ENCODE measurements at regions not wholly inside any gene's neighbourhood (a gene's known extent, or its start where the extent isn't known, plus 50 kb on each side); places are given as distances from the start of the nearest gene placed in this dataset.
A peak's percentile ranks its signal among the peaks of the same experiment; 100 is the strongest.

- H3K27me3 ChIP-seq (ENCODE audit: insufficient read depth, low read length), result no peaks in the 10 kb centered on the region
Observed at GRCh38 chr18:44119607-44120006, 561.1 kb upstream of the SETBP1 start.

GRCh38 chr18:44123743-44124142, 556.9 kb upstream of the SETBP1 start:
- no peaks in the 10 kb centered on the region for H3K9me3 ChIP-seq (ENCODE audit: insufficient read depth, low read depth, low read length)
- no peaks in the 10 kb centered on the region for H3K36me3 Mint-ChIP-seq (ENCODE audit: low read depth, unreplicated experiment)
- H3K27ac Mint-ChIP-seq (ENCODE audit: unreplicated experiment), result no peak overlapping the region
- H3K4me1 Mint-ChIP-seq (ENCODE audit: low read depth, unreplicated experiment), result peaks cover 12% of the 10 kb centered on the region
- H3K9me3 Mint-ChIP-seq (ENCODE audit: unreplicated experiment), result no peaks in the 10 kb centered on the region
- H3K4me1 ChIP-seq (ENCODE audit: insufficient read depth, low read length), result no peaks in the 10 kb centered on the region
- no peak overlapping the region for H3K9ac ChIP-seq (ENCODE audit: low read length)
- no peak overlapping the region for H3K27ac ChIP-seq (ENCODE audit: low read depth, low read length)
- no peak overlapping the region for H3K4me3 Mint-ChIP-seq (ENCODE audit: unreplicated experiment)
- H4K20me1 ChIP-seq (ENCODE audit: insufficient read depth, low read length), result no peaks in the 10 kb centered on the region
- FAIRE-seq (no peak), DNase-seq (ENCODE audit: low read depth) (peak; percentile 70)
- H3K27me3 ChIP-seq (ENCODE audit: insufficient read depth, low read length), result no peaks in the 10 kb centered on the region
- TF ChIP-seq, protein P1, sequence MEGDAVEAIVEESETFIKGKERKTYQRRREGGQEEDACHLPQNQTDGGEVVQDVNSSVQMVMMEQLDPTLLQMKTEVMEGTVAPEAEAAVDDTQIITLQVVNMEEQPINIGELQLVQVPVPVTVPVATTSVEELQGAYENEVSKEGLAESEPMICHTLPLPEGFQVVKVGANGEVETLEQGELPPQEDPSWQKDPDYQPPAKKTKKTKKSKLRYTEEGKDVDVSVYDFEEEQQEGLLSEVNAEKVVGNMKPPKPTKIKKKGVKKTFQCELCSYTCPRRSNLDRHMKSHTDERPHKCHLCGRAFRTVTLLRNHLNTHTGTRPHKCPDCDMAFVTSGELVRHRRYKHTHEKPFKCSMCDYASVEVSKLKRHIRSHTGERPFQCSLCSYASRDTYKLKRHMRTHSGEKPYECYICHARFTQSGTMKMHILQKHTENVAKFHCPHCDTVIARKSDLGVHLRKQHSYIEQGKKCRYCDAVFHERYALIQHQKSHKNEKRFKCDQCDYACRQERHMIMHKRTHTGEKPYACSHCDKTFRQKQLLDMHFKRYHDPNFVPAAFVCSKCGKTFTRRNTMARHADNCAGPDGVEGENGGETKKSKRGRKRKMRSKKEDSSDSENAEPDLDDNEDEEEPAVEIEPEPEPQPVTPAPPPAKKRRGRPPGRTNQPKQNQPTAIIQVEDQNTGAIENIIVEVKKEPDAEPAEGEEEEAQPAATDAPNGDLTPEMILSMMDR (IDR thresholded peaks at IDR 0.05; ENCODE audit: insufficient read depth, low read depth, low read length), result no peak
- no peak for TF ChIP-seq EZH2 (IDR thresholded peaks at IDR 0.05; ENCODE audit: insufficient read depth, low read length)
- H3K4me2 ChIP-seq (ENCODE audit: low read length), result no peak overlapping the region
- no peaks in the 10 kb centered on the region for H3K79me2 ChIP-seq (ENCODE audit: insufficient read depth, low read length)
- no peak overlapping the region for H3K4me3 ChIP-seq (ENCODE audit: insufficient read depth, low read depth, low read length)
- H3K36me3 ChIP-seq (ENCODE audit: insufficient read depth, low read length), result no peaks in the 10 kb centered on the region
- H3K27me3 Mint-ChIP-seq (ENCODE audit: low read depth, unreplicated experiment), result no peaks in the 10 kb centered on the region
- no peak overlapping the region for H2AFZ ChIP-seq (ENCODE audit: low read depth, low read length)

More at GRCh38 chr18:44119607-44120006, 561.1 kb upstream of the SETBP1 start:
- H2AFZ ChIP-seq (ENCODE audit: low read depth, low read length), result no peak overlapping the region
- FAIRE-seq, result no peak
- no peaks in the 10 kb centered on the region for H3K9me3 ChIP-seq (ENCODE audit: insufficient read depth, low read depth, low read length)
- no peaks in the 10 kb centered on the region for H3K4me1 ChIP-seq (ENCODE audit: insufficient read depth, low read length)
- H3K4me1 Mint-ChIP-seq (ENCODE audit: low read depth, unreplicated experiment), result peaks cover 11% of the 10 kb centered on the region
- no peaks in the 10 kb centered on the region for H3K36me3 ChIP-seq (ENCODE audit: insufficient read depth, low read length)
- TF ChIP-seq, protein P1 (IDR thresholded peaks at IDR 0.05; ENCODE audit: insufficient read depth, low read depth, low read length), result no peak
- TF ChIP-seq EZH2 (IDR thresholded peaks at IDR 0.05; ENCODE audit: insufficient read depth, low read length), result no peak
- no peak overlapping the region for H3K4me3 Mint-ChIP-seq (ENCODE audit: unreplicated experiment)
- H3K9me3 Mint-ChIP-seq (ENCODE audit: unreplicated experiment), result no peaks in the 10 kb centered on the region
- H3K9ac ChIP-seq (ENCODE audit: low read length), result no peak overlapping the region
- H3K27me3 Mint-ChIP-seq (ENCODE audit: low read depth, unreplicated experiment), result no peaks in the 10 kb centered on the region
- DNase-seq (ENCODE audit: low read depth), result no peak
- no peak overlapping the region for H3K27ac ChIP-seq (ENCODE audit: low read depth, low read length)
- H3K4me2 ChIP-seq (ENCODE audit: low read length), result no peak overlapping the region
- no peak overlapping the region for H3K4me3 ChIP-seq (ENCODE audit: insufficient read depth, low read depth, low read length)
- no peaks in the 10 kb centered on the region for H3K79me2 ChIP-seq (ENCODE audit: insufficient read depth, low read length)
- H4K20me1 ChIP-seq (ENCODE audit: insufficient read depth, low read length), result no peaks in the 10 kb centered on the region
- no peak overlapping the region for H3K27ac Mint-ChIP-seq (ENCODE audit: unreplicated experiment)
- no peaks in the 10 kb centered on the region for H3K36me3 Mint-ChIP-seq (ENCODE audit: low read depth, unreplicated experiment)

- H3K4me3 ChIP-seq (ENCODE audit: insufficient read depth, low read depth, low read length), result no peak overlapping the region
- H3K9ac ChIP-seq (ENCODE audit: low read length), result no peak overlapping the region
- no peaks in the 10 kb centered on the region for H3K36me3 ChIP-seq (ENCODE audit: insufficient read depth, low read length)
- H4K20me1 ChIP-seq (ENCODE audit: insufficient read depth, low read length), result no peaks in the 10 kb centered on the region
- no peak for FAIRE-seq
- no peak for DNase-seq (ENCODE audit: low read depth)
- Mint-ChIP-seq H3K9me3 (ENCODE audit: unreplicated experiment) (no peaks in the 10 kb centered on the region), H3K27me3 (ENCODE audit: low read depth, unreplicated experiment) (no peaks in the 10 kb centered on the region), H3K36me3 (ENCODE audit: low read depth, unreplicated experiment) (no peaks in the 10 kb centered on the region), H3K27ac (ENCODE audit: unreplicated experiment) (no peak overlapping the region), H3K4me3 (ENCODE audit: unreplicated experiment) (no peak overlapping the region), H3K4me1 (ENCODE audit: low read depth, unreplicated experiment) (peaks cover 5% of the 10 kb centered on the region)
- TF ChIP-seq, protein P1 (IDR thresholded peaks at IDR 0.05; ENCODE audit: insufficient read depth, low read depth, low read length), result no peak
- TF ChIP-seq EZH2 (IDR thresholded peaks at IDR 0.05; ENCODE audit: insufficient read depth, low read length), result no peak
- no peak overlapping the region for H3K27ac ChIP-seq (ENCODE audit: low read depth, low read length)
- no peak overlapping the region for H3K4me2 ChIP-seq (ENCODE audit: low read length)
- H3K4me1 ChIP-seq (ENCODE audit: insufficient read depth, low read length), result no peaks in the 10 kb centered on the region
- no peak overlapping the region for H2AFZ ChIP-seq (ENCODE audit: low read depth, low read length)
- H3K9me3 ChIP-seq (ENCODE audit: insufficient read depth, low read depth, low read length), result no peaks in the 10 kb centered on the region
- no peaks in the 10 kb centered on the region for H3K79me2 ChIP-seq (ENCODE audit: insufficient read depth, low read length)
- H3K27me3 ChIP-seq (ENCODE audit: insufficient read depth, low read length), result no peaks in the 10 kb centered on the region
Observed at GRCh38 chr18:44125446-44125845, 555.2 kb upstream of the SETBP1 start.
